HG03064 (cell line): ENCODE measurements at regions not wholly inside any gene's neighbourhood (a gene's known extent, or its start where the extent isn't known, plus 50 kb on each side); places are given as distances from the start of the nearest gene placed in this dataset.

Source experiments
- ATAC-seq: cut with Tn5 transposase; IDR thresholded peaks from one replicate; pipeline ENCODE4 v1.9.1; 2021; ENCODE audit warnings: low read depth; ENCODE audit not compliant: unreplicated experiment

DNA sequence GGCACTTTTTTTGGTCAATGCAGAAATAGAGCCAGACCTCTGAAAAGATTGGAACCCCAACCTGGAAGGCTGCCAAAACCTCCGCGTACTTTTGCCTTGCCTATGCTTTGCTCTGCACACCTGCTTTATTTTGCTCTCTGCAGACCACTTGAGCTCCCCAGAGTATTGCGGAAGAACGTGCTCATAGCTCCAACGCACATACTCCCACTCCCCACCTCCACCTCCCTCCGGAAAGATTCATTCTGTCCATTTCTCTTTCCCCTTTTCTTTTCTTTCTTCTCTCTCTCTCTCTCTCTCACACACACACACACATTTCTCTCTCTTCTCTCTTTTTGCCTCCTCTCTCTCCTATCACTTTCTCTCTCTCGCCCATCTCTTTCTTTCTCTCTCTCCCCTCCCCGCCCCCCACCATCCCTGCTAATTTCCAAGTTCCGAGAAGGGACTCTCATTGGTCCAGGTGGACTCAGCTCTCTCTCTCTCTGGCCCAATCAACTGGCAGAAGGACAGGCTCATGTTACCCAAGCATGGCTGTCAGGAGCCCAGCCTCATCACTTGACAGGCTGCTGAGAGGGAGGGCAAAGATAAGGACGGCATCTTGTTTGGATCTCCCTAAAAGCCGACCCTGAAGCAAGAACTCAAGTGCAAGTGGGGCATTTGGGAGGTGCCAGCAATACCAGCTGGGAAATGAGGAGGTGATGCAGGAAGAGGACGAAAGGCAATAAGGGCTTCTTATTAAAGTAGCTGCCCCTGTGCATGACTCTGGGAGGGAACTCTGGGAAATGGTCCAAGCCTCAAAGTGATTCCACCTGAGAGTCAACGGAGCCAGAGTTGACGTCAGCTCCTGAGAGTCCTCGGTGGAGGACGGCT, 246.1 kb downstream of the LY86 start:
- no peak for ATAC-seq

DNA sequence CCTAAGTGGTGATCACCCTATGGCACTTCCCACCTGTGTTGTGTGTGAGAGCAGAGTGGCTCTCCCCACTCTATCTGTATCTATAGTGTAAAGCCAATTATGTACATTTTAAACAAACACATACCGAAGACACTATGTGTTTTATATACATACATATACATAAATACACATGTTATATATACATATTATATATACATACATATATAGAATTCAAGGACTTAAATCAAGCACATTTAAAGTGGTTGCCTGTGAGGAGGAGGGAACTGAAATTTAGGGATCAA, 246.6 kb downstream of the LY86 start:
- ATAC-seq, result no peak

DNA sequence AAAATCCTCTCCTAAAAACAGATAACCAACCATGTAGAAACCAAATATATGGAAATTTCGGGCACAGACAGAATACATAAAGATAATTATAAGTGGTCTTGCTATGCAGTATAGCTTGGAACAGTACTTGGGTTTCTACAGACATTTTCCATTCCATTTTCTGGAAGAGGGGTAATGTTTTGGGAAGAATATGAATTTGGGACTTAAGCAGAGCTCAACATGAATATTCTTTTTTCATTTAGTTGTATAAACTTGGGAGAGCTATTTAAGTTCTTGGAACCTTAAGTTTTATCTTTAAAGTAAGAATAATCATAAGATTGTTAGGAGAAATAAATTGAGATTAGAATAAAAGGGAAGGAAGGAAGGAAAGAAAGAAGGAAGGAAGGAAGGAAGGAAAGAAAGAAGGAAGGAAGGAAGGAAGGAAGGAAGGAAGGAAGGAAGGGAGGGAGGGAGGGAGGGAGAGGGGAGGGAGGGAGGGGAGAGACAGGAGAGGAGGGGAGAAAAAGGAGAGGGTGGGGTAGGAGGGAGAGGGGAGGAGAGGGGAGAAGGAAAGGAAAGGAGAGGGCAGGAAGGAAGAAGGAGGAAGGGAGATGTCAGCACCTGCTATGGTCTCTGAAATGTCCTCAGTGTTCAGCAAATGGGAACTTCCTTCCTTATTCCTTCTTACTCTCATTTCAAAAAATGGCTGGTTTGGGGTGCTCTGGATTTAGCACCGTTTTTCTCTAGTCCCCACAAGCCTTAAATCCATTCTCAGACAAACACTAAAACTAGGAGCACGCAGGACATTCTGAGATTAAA, 248.3 kb downstream of the LY86 start:
- no peak for ATAC-seq

DNA sequence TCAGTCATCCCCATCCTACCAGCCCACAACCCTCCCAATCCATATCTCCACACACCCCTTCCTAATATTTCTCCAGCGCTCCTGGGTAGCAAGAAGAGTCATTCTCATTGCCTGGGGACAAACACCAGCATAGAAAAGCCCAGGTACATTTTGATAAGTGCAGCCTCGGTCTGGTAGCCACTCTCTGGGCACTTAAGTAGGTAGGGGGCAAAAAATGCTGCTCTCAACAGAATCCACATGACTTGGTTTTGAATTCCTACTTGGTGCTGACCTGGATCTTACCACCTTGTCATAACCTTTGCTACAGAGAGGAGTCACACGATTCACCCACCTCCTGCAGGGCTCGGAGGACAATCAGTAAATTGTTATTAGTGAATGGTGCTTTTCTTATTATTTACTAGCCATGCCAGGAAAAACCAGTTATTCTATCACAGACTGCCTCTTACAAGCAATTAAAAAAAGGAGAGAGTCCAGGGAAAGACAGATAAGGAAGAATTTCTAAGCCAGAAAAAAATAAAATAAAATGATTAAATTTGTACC, 249.1 kb downstream of the LY86 start:
- ATAC-seq, result no peak

DNA sequence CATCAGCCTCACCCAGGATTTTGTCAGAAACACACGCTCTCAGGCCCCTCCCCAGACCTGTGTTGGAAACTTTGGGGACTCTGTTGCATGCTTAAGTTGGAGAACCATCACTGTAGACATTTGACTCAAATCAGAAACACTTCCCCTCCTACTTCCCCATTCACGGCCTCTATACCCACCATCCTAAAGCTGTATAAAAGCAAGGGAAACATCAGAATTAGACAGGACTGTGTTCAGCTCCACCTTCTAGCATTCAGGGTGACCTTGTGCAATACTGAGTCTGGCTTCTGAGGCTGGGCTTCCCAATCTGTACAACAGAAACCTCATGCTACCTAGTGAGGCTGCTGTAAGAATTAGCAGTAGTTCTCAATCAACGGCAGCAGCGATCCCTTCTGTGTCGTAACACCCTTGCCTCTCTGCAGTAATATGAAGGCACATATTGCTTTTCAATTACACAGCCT, 252.3 kb downstream of the LY86 start:
- ATAC-seq, result no peak

DNA sequence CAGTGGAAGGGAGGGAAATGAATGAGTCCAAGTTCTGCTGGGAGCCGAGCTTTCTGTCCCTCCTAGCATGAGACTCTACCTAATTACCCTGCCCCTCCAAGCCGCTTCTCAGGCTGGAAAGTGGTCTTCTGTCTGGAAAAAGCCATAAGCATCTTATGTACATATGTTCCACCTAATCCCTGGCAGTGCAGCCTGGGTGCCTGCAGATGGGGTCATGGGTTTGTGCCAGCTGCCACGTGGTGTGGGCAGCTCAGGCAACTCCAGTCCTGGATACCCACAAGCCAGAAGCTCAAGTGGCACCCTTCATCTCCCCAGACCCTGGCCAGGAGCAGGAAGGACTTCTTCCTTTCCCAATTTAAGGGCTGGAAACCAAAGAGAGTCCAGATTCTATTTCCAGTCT, 253.1 kb downstream of the LY86 start:
- no peak for ATAC-seq

DNA sequence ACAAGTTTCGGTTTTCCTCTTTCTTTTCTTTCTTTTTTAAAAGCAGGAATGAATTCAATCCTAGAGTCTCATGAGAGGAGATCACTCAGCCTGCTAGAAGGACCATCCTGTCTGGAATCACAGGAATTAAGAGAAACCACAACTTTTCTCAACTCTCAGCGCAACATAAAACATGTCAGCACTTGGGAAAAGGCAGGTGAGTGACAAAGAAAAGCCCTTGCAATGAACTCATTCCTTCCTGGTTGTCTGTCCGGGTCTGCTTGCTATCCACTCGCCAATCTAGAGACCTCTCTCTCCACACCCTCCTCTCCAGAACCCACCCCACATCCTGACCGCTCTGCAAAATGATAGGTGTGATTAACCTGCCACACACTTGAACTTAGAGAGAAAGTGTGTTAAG, 253.8 kb downstream of the LY86 start:
- no peak for ATAC-seq

DNA sequence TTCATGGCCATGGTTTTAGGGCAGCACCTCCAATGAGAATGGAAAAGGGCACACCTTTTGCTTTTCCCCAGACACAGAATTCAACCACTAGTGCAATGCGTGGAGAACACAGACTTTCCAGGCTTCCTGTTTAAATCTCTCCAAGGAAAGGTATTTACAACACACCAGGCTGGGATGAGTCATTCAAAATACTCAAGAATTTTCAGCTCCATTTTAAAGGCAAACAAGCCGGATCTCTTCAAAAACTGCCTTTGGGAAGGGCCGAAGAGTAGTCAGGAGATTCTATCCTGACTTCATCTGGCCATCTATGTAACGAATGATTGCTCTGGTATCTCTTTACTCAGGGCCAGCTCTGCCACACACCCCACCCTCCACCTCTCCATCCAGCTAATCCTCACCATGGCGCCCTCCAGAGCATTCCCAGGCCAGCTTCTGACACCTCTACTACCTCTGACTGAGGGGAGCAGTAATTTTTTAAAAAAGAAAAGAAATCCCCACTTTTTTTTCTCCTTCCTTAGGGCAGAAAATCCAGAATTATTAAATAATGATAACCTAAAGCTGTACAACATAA, 254.6 kb downstream of the LY86 start:
- no peak for ATAC-seq

DNA sequence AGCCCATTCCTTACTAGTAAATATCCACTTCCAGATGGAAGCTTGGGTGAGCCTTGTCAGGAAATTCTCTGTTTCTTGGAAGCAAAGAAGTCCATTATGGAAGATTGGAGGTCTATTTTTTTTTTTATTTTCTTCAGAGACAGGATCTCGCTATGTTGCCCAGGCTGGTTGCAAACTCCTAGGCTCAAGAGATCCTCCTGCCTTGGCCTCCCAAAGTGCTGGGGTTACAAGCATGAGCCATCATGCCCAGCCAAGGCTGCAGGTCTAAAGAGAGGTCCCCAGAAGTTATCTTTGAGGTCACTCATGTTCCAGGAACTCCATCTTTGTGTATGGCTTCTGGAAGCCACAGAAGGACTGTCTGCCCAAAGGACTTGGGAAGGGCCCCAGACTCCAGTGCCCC, 255.3 kb downstream of the LY86 start:
- no peak for ATAC-seq

DNA sequence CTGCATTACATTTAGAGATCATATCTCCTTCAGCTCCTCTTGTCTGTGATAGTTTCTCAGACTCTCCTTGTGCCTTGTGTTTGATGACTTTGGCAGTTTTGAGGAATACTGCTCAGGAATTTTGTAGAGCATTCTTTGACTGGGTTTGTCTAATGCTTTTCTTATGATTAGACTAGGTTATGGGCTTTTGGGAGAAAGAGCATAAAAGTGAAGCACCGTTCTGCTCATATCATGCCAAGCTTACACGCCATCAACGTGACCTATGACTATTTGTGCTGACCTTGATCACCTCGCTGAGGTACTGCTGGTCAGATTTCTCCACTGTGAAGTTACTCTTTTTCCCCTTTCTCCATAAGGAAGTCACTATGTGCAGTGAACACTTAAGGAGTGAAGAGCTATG, 256.0 kb downstream of the LY86 start:
- no peak for ATAC-seq

DNA sequence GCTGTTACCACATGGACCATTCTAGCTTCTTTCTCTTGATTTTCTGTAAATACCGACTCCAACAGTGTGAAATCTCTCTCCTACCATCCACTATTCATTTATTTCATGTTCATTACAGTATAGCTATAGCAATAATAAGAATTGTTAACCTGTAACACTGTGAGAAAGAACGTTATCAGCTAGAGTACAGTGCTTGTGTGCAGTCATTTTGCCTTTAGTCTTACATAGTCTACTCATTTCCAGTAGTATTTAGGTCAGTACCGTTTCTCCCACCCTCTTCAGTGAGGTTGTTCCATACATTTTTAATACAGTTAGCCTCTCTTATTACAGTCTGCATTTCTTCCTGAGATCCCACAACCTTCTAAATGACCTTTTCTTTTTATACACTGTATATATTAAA, 257.1 kb downstream of the LY86 start:
- ATAC-seq, result no peak

DNA sequence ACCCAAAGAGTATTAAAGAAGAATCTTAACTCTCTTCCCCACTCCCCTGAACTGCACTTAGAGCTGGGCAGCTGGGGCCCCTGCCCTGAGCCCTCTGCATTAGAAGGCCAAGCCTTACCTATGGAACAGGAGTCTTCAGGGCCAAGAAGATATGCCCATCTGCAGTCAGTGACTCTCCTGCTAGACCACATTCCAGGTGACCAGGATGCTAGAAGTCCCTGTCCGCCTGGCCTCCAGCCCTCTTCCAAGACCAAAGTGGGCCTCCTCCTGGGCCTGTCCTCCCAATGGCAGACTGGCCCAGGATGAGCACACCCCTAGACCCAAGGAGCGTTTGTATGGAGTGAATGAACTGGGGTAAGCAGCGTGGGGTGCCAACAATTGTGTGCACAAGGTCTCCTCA, 259.1 kb downstream of the LY86 start:
- no peak for ATAC-seq

DNA sequence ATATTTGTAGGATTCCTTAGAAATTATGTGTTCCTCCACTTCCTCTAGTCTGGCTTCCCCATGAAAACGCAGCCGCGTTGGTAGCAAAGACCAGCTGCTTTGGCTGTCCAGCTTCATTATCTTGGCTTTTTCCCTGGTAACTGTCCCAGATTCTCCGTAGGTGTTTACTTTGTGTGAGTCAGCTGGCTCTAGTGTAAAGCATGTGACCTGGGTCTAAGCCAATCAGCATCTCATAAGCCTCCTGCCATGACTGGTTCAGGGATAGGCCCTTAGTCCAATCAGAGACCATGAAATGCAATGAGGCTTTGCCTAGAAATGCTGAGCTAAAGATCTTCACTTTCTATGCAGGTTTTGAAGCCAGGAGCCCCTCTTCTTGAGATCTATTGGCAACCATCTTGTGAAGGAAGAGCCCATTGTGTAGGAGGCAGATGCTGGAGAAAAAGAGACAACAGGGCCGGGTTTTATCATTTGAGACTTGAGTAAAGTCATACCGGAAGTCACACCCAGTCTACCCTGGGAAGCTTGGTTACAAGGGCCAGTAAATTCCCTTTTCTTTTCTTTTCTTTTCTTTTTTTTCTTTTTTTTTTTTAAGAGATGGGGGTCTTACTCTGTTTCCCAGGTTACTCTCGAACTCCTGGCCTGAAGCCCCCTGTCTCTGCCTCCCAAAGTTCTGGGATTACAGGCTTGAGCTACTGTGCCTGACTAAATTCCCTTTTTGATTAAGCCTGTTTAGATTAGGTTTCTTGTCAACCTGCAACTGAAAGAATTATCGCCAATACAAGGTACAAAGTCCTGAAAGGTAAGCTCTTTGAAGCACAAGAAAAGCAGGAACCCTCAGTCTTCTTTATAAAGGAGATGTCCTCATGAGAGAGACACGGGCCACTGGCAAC, 256.5 kb upstream of the RREB1 start:
- no peak for ATAC-seq

DNA sequence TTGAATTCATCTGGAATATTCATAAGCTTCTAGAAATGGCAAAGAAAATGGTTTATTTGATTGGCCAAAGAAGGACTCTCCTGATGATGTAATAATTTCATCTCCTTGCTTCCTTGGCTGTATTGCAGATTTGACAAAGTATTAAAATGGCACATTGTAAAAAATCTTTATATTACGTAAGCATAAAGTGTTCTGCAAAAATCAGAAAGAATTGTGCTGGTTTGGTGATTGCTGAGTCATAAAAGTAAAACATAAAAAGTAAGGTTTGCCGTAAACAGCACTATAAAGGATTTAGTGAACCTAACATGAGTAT, 255.9 kb upstream of the RREB1 start:
- ATAC-seq, result no peak

DNA sequence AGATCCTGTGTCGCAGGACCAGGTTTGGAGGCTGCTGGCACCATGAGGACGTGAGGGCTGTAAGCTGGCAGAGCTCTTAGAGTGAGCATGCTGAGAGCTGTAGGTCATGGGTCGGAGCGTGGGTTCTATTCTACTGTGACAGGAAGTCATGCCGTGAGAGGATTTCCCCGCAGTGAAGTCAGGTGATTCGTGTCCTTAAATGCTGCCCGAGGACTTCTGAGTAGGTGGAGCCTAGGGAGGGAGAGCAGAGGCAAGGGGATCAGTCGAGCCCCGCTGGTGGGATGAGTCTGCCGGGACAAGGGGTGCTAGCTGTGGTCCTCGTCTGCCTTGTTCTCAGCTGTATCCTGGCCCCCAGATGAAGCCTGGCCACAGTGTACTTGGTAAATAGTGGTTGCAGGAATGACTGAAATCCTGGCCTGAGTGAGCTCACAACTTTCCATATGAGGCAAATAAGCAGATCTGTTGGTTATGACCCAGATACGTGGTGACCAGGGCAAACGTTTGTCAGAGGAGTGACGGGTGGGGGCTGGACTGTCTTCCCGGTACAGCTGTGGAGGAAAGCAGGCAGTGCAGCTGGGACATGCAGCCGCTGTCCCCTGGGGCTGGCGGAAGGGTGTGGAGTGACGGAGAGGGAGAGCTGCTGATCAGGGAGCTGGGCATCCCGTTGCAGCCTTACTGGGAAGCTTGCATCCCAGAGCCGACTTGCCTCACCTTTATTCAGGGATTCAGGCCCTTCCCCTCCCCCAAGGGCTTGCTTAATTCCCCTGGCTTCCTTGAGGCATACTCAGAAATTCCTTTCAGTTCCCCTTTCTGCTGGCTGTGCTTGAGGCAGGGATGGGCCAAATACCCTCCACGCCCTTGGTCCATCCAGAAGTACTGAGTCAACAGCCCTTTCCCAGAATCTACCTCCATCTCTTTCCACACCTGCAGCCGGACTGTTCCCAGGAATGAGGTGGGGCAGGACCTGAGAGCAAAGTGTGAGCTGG, 250.9 kb upstream of the RREB1 start:
- peak; percentile 77 for ATAC-seq

DNA sequence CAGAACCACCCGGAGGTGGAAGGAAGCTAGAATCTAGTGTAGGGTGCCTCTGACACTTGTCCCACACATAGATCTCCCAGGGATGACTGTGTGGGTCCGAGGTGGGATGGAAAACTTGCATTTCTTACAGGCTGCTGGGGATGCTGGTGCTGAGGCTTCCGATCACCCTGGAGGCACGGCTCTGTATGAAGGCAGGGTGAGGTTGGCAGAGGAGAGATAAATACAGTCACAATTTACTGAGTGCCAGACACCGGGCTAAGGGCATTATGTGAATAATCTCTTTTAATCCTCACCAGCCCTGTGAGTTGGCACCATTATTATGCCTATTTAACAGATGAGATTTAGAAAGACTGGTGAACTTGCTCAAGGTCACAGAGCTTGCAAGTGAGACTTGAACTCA, 250.2 kb upstream of the RREB1 start:
- ATAC-seq, result no peak

DNA sequence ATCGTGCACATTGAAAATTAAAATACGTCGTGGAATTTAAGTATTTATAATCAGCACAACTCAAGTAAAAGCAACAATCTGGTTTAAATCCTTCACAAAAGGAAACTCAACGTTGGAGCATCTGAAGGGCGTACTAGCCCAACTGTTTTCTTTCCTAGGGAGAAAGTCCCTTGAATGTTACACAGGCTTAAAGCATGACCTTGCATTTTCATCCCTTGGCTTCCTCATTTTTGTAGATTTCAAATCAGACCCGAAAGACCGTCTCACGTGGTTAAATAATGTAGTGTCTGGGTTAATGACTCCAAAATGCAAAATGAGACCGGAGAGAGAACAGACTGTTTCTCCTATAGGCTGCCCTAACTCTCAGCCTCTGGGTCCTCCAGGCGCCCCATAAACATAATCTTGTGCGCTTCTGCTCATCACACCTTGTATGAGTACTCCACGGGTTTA, 249.2 kb upstream of the RREB1 start:
- no peak for ATAC-seq

DNA sequence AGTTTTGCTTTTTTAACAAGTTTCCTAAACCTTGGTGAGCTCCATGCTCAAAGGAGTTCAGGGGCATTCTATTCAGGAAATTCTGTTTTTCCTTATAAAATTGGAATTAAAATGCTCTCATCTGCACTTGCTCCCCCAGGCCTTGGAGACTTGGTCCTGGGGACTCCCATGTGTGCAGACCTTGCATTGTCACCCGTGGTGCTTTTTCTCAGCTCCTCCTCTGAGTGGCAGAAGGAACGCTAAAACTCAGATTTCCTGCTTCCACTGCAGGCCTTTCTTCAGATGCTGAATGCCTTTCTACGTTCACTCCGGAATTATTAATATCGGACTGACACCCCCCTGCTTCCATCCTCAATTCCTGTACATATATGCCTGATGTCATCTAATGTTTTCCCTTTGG, 248.7 kb upstream of the RREB1 start:
- ATAC-seq, result no peak

DNA sequence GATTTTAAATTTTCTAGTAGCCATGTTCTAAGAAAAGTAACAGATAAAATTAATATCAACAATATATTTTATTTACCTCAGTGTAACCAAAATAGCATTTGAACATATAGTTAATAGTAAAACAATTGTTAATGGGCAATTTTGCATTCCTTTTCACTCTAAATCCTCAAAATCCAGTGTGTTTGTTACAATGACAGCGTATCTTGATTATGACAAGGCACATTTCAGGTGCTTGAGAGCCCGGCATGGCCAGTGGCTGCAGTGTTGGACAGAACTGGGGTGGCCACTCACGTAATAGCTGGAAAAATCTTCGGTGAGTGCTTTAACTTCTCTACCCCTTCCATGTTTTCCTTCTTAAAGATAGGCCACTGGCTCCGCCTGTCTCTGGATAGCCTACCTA, 248.0 kb upstream of the RREB1 start:
- ATAC-seq, result no peak
